GM12865 (cell line): ENCODE measurements at regions not wholly inside any gene's neighbourhood (a gene's known extent, or its start where the extent isn't known, plus 50 kb on each side); places are given as distances from the start of the nearest gene placed in this dataset.

Source experiments
- DNase-seq: peaks from one replicate; pipeline ENCODE4 v3.0.0; 2010; ENCODE audit warnings: low read depth
- H3K4me3 ChIP-seq: 2 replicates; pipeline ENCODE4 v1.5.1; 2011; ENCODE audit warnings: mild to moderate bottlenecking, low read depth, low read length, control low read depth
- CTCF ChIP-seq: IDR thresholded peaks from 2 replicates; pipeline ENCODE4 v1.5.1; 2011; ENCODE audit warnings: low read length, control low read depth, low read depth, inconsistent platforms; ENCODE audit not compliant: insufficient read depth; ENCODE audit errors: missing control alignments

- H3K4me3 ChIP-seq = no peak overlapping the region
- no peak for DNase-seq
- no peak for TF ChIP-seq CTCF
Measured at GRCh38 chr12:102781117-102781516, 135.9 kb downstream of the PAH start.

- H3K4me3 ChIP-seq = no peak overlapping the region
- DNase-seq = no peak
- no peak for TF ChIP-seq CTCF
Measured at GRCh38 chr12:102776041-102776440, 141.0 kb downstream of the PAH start.

GRCh38 chr12:102769323-102769916 lies 147.6 kb downstream of the PAH start:
- peak; percentile 76 for DNase-seq
- no peak overlapping the region for H3K4me3 ChIP-seq
- TF ChIP-seq CTCF = peak; percentile 75

- TF ChIP-seq CTCF = no peak
- no peak overlapping the region for H3K4me3 ChIP-seq
- DNase-seq = no peak
Measured at GRCh38 chr12:102766961-102767360, 150.1 kb downstream of the PAH start.

- H3K4me3 ChIP-seq = no peak overlapping the region
- no peak for DNase-seq
- TF ChIP-seq CTCF = no peak
Measured at GRCh38 chr12:102765736-102766135, 151.3 kb downstream of the PAH start.

- no peak for TF ChIP-seq CTCF
- H3K4me3 ChIP-seq = no peak overlapping the region
- no peak for DNase-seq
Measured at GRCh38 chr12:102763471-102763870, 153.6 kb downstream of the PAH start.

- no peak overlapping the region for H3K4me3 ChIP-seq
- DNase-seq = no peak
- TF ChIP-seq CTCF = no peak
Measured at GRCh38 chr12:102763061-102763460, 154.0 kb downstream of the PAH start.
